OCI-LY3 (cell line): ENCODE measurements at regions not wholly inside any gene's neighbourhood (a gene's known extent, or its start where the extent isn't known, plus 50 kb on each side); places are given as distances from the start of the nearest gene placed in this dataset.
A peak's percentile ranks its signal among the peaks of the same experiment; 100 is the strongest.

ENCODE experiments used
- H2AFZ ChIP-seq: fragments of 200-600, 300-600 bp; shearing (Covaris generic); 2 replicates; pipeline ENCODE4 v1.6.0; 2014; ENCODE audit warnings: antibody characterized with exemption, low read depth, low read length
- H3K27ac ChIP-seq: fragments of 200-600, 300-600 bp; sonication (generic); 2 replicates; pipeline ENCODE4 v1.5.1; 2014; ENCODE audit warnings: mild to moderate bottlenecking, low read length, moderate library complexity, mixed read lengths
- H3K27me3 ChIP-seq: fragments of 200-600, 300-600 bp; sonication (generic); 2 replicates; pipeline ENCODE4 v1.6.1; 2014; ENCODE audit warnings: low read depth, low read length, mixed read lengths
- H3K36me3 ChIP-seq: fragments of 200-600, 300-600 bp; sonication (generic); replicated peaks from 2 replicates; pipeline ENCODE3; 2014; ENCODE audit warnings: low read depth, low read length, mixed read lengths
- H3K4me1 ChIP-seq: fragments of 300-600, 200-600 bp; sonication (generic); 2 replicates; pipeline ENCODE4 v1.6.1; 2014; ENCODE audit warnings: low read length, mixed read lengths
- H3K4me2 ChIP-seq: fragments of 200-600, 300-600 bp; sonication (generic); 2 replicates; pipeline ENCODE4 v1.6.1; 2014; ENCODE audit warnings: low read length, mixed read lengths
- H3K4me3 ChIP-seq: fragments of 300-600, 200-600 bp; sonication (generic); 2 replicates; pipeline ENCODE4 v1.5.1; 2014; ENCODE audit warnings: antibody characterized with exemption, mild to moderate bottlenecking, low read length, moderate library complexity
- H3K79me2 ChIP-seq: fragments of 300-600, 200-600 bp; shearing (Covaris generic); 2 replicates; pipeline ENCODE4 v1.6.1; 2014; ENCODE audit warnings: mild to moderate bottlenecking, low read length, mixed read lengths
- H3K9ac ChIP-seq: fragments of 300-600, 200-600 bp; shearing (Covaris generic); 2 replicates; pipeline ENCODE4 v1.6.0; 2014; ENCODE audit warnings: mild to moderate bottlenecking, low read length, moderate library complexity
- H3K9me3 ChIP-seq: fragments of 200-600, 300-600 bp; shearing (Covaris generic); 2 replicates; pipeline ENCODE4 v1.6.1; 2014; ENCODE audit warnings: low read length, mixed read lengths; ENCODE audit not compliant: insufficient read depth
- H4K20me1 ChIP-seq: fragments of 200-600, 300-600 bp; sonication (generic); 2 replicates; pipeline ENCODE4 v1.6.1; 2016; ENCODE audit warnings: low read length, mixed read lengths; ENCODE audit not compliant: insufficient read depth
- CTCF ChIP-seq: fragments of 200-600, 300-600 bp; sonication (generic); IDR thresholded peaks from 2 replicates; pipeline ENCODE4 v1.5.1; 2014; ENCODE audit warnings: antibody characterized with exemption, low read length, low read depth
- EZH2phosphoT487 ChIP-seq: fragments of 200-600 bp; shearing (Covaris generic); IDR thresholded peaks from 2 replicates; pipeline ENCODE4 v1.6.1; 2018; ENCODE audit warnings: antibody characterized with exemption, mixed run types, low read depth

- Histone ChIP-seq H3K4me2 (no peak overlapping the region), H2AFZ (no peak overlapping the region), H3K27ac (no peak overlapping the region)
Observed at GRCh38 chr14:97180304-97181200, 383.4 kb downstream of the VRK1 start.

GRCh38 chr14:97185186-97185585, 388.0 kb downstream of the VRK1 start:
- H3K4me3 ChIP-seq, result no peak overlapping the region
- peak; percentile 55 for TF ChIP-seq CTCF
- TF ChIP-seq EZH2phosphoT487, result no peak
- H3K36me3 ChIP-seq, result no peaks in the 10 kb centered on the region
- H3K4me1 ChIP-seq, result peaks cover 7% of the 10 kb centered on the region; the same call in 1 of the 2 replicates
- no peaks in the 10 kb centered on the region for H3K79me2 ChIP-seq
- no peaks in the 10 kb centered on the region for H4K20me1 ChIP-seq
- no peaks in the 10 kb centered on the region; the same call in 1 of the 2 replicates for H3K9me3 ChIP-seq
- H3K4me2 ChIP-seq, result no peak overlapping the region
- H2AFZ ChIP-seq, result no peak overlapping the region
- no peak overlapping the region for H3K27ac ChIP-seq
- no peak overlapping the region for H3K9ac ChIP-seq
- H3K27me3 ChIP-seq, result peaks cover 31% of the 10 kb centered on the region

More at GRCh38 chr14:97180304-97181200, 383.4 kb downstream of the VRK1 start:
- peaks cover 18% of the 10 kb centered on the region for H3K4me1 ChIP-seq
- no peaks in the 10 kb centered on the region for H3K36me3 ChIP-seq
- H3K79me2 ChIP-seq, result no peaks in the 10 kb centered on the region
- peaks cover 7% of the 10 kb centered on the region; the same call in 1 of the 2 replicates for H3K27me3 ChIP-seq
- no peak overlapping the region for H3K4me3 ChIP-seq
- TF ChIP-seq CTCF (no peak), EZH2phosphoT487 (no peak)
- H3K9me3 ChIP-seq, result no peaks in the 10 kb centered on the region; the same call in 1 of the 2 replicates
- no peaks in the 10 kb centered on the region for H4K20me1 ChIP-seq
- H3K9ac ChIP-seq, result no peak overlapping the region

GRCh38 chr14:97187916-97188315, 390.7 kb downstream of the VRK1 start:
- H3K4me2 ChIP-seq, result no peak overlapping the region
- no peaks in the 10 kb centered on the region for H4K20me1 ChIP-seq
- no peak overlapping the region for H2AFZ ChIP-seq
- H3K4me1 ChIP-seq, result peaks cover 7% of the 10 kb centered on the region; the same call in 1 of the 2 replicates
- no peak for TF ChIP-seq EZH2phosphoT487
- no peak overlapping the region for H3K9ac ChIP-seq
- H3K27me3 ChIP-seq, result peaks cover 31% of the 10 kb centered on the region
- no peaks in the 10 kb centered on the region for H3K9me3 ChIP-seq
- no peak overlapping the region for H3K4me3 ChIP-seq
- no peaks in the 10 kb centered on the region for H3K79me2 ChIP-seq
- H3K36me3 ChIP-seq, result no peaks in the 10 kb centered on the region
- no peak overlapping the region for H3K27ac ChIP-seq

GRCh38 chr14:97196336-97196735, 399.2 kb downstream of the VRK1 start:
- H3K4me3 ChIP-seq, result no peak overlapping the region
- H2AFZ ChIP-seq, result no peak overlapping the region
- no peaks in the 10 kb centered on the region for H4K20me1 ChIP-seq
- peaks cover 2% of the 10 kb centered on the region; the same call in 1 of the 2 replicates for H3K27me3 ChIP-seq
- H3K9ac ChIP-seq, result no peak overlapping the region
- no peaks in the 10 kb centered on the region for H3K9me3 ChIP-seq
- H3K4me1 ChIP-seq, result no peaks in the 10 kb centered on the region
- H3K79me2 ChIP-seq, result no peaks in the 10 kb centered on the region
- H3K4me2 ChIP-seq, result no peak overlapping the region
- no peak for TF ChIP-seq EZH2phosphoT487
- H3K27ac ChIP-seq, result no peak overlapping the region
- no peaks in the 10 kb centered on the region for H3K36me3 ChIP-seq

- H3K9ac ChIP-seq, result no peak overlapping the region
- no peaks in the 10 kb centered on the region for H3K79me2 ChIP-seq
- no peaks in the 10 kb centered on the region for H3K36me3 ChIP-seq
- no peak overlapping the region for H3K27ac ChIP-seq
- no peak overlapping the region for H3K4me3 ChIP-seq
- H4K20me1 ChIP-seq, result no peaks in the 10 kb centered on the region
- H3K4me2 ChIP-seq, result no peak overlapping the region
- no peaks in the 10 kb centered on the region for H3K4me1 ChIP-seq
- no peak for TF ChIP-seq CTCF
- no peak for TF ChIP-seq EZH2phosphoT487
- peaks cover 6% of the 10 kb centered on the region; the same call in 1 of the 2 replicates for H3K27me3 ChIP-seq
- peak overlapping the region; percentile 2; the same call in 1 of the 2 replicates for H2AFZ ChIP-seq
- H3K9me3 ChIP-seq, result no peaks in the 10 kb centered on the region
Observed at GRCh38 chr14:97198813-97199212, 401.6 kb downstream of the VRK1 start.
